Immature natural killer cell (primary cell): ENCODE measurements at regions not wholly inside any gene's neighbourhood (a gene's known extent, or its start where the extent isn't known, plus 50 kb on each side); places are given as distances from the start of the nearest gene placed in this dataset.
A peak's percentile ranks its signal among the peaks of the same experiment; 100 is the strongest.

Experiments
- DNase-seq, 3 donors: peaks; one replicate each; pipeline ENCODE4 v3.0.0; 2022; ENCODE audit warnings: mixed read lengths in 1 of 3
- H3K27ac Mint-ChIP-seq, 6 donors: one replicate each; pipeline ENCODE4 v1.8.0; 2020; ENCODE audit warnings: mixed read lengths in 6 of 6, mild to moderate bottlenecking in 5 of 6, inconsistent platforms in 4 of 6, moderate library complexity in 3 of 6
- H3K27me3 Mint-ChIP-seq, 3 donors: one replicate each; pipeline ENCODE4 v1.8.0; 2020 to 2021; ENCODE audit warnings: low read depth in 3 of 3, mild to moderate bottlenecking in 3 of 3, mixed read lengths in 3 of 3, moderate library complexity in 3 of 3, inconsistent platforms in 1 of 3
- H3K36me3 Mint-ChIP-seq, 3 donors: one replicate each; pipeline ENCODE4 v1.8.0; 2020; ENCODE audit warnings: mixed read lengths in 3 of 3, inconsistent platforms in 2 of 3, mild to moderate bottlenecking in 2 of 3
- H3K4me1 Mint-ChIP-seq, 2 donors: one replicate each; pipeline ENCODE4 v1.8.0; 2020; ENCODE audit warnings: inconsistent platforms in 2 of 2, mild to moderate bottlenecking in 2 of 2, mixed read lengths in 2 of 2, moderate library complexity in 1 of 2
- H3K4me3 Mint-ChIP-seq, 5 donors: one replicate each; pipeline ENCODE4 v1.8.0; 2020; ENCODE audit warnings: mild to moderate bottlenecking in 5 of 5, mixed read lengths in 5 of 5, inconsistent platforms in 3 of 5, moderate library complexity in 3 of 5
- H3K9me3 Mint-ChIP-seq, 6 donors: one replicate each; pipeline ENCODE4 v1.8.0; 2020; ENCODE audit warnings: mild to moderate bottlenecking in 6 of 6, mixed read lengths in 6 of 6, inconsistent platforms in 4 of 6, moderate library complexity in 3 of 6

GRCh38 chr10:83982812-83983211, 156.5 kb upstream of the GHITM start:
- H3K4me3 Mint-ChIP-seq = no peak overlapping the region
- peaks cover 0 to 2% (median 0%) of the 10 kb centered on the region in 6 donors for H3K9me3 Mint-ChIP-seq
- H3K36me3 Mint-ChIP-seq = no peaks in the 10 kb centered on the region
- H3K27me3 Mint-ChIP-seq = peaks cover 0 to 2% (median 0%) of the 10 kb centered on the region in 3 donors
- no peak overlapping the region for H3K27ac Mint-ChIP-seq
- DNase-seq = no peak
- H3K4me1 Mint-ChIP-seq = peaks cover 3 to 4% of the 10 kb centered on the region in 2 donors

GRCh38 chr10:83983578-83984255, 155.6 kb upstream of the GHITM start:
- Mint-ChIP-seq H3K4me3 (no peak overlapping the region), H3K4me1 (peaks cover 9 to 12% of the 10 kb centered on the region in 2 donors), H3K27me3 (peaks cover 0 to 2% (median 0%) of the 10 kb centered on the region in 3 donors), H3K27ac (no peak overlapping the region), H3K9me3 (peaks cover 0 to 2% (median 0%) of the 10 kb centered on the region in 6 donors), H3K36me3 (no peaks in the 10 kb centered on the region)
- DNase-seq = no peak

GRCh38 chr10:83984256-83984640, 155.1 kb upstream of the GHITM start:
- H3K9me3 Mint-ChIP-seq = peaks cover 0 to 2% (median 0%) of the 10 kb centered on the region in 6 donors
- H3K4me3 Mint-ChIP-seq = no peak overlapping the region
- peaks cover 10 to 17% of the 10 kb centered on the region in 2 donors for H3K4me1 Mint-ChIP-seq
- no peak overlapping the region for H3K27ac Mint-ChIP-seq
- H3K27me3 Mint-ChIP-seq = peaks cover 0 to 2% (median 0%) of the 10 kb centered on the region in 3 donors
- no peaks in the 10 kb centered on the region for H3K36me3 Mint-ChIP-seq
- DNase-seq = no peak

DNA sequence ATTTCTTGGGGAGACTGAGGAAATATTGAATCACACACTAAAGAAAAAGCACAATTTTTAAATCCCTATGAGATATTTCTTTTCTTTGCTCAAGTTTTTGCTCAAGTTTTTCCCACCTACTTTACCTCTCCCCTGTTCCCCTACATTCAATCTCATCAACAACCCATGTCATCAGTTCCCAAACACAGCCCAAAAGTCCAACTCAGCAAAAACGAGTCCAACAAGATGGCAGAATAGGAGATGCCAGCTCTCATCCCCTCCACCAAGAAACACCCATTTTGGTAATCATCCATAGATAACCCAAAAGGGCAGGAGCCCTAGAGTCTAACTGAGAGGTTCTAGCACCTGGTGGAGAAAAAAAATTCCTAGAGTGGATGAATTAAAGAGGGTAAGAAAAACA, 152.5 kb upstream of the GHITM start:
- H3K27ac Mint-ChIP-seq = no peak overlapping the region
- H3K4me1 Mint-ChIP-seq = peaks cover 20 to 22% of the 10 kb centered on the region in 2 donors
- H3K9me3 Mint-ChIP-seq = peaks cover 0 to 2% (median 0%) of the 10 kb centered on the region in 6 donors
- H3K36me3 Mint-ChIP-seq = no peaks in the 10 kb centered on the region
- peaks cover 4% of the 10 kb centered on the region in 3 donors for H3K27me3 Mint-ChIP-seq
- no peak for DNase-seq
- no peak overlapping the region for H3K4me3 Mint-ChIP-seq

DNA sequence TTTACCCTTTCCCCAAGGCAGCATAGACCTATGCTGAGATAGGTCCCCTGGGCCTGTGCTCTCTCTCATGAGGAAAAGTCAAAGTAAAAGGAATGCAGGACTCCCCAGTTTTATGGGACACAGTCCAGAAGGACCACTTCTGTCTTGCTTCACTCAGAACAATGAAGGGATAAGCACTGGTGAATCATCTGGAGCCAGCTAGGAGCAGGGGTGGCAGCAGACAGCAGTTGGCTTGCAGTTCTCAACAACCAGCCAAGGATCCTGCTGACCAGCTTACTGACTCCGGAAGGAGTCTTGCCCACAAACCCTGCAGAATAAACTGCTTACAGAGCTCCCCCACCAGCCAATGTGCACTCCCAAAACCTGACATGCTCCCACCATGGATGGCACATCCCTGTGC, 152.1 kb upstream of the GHITM start:
- H3K4me3 Mint-ChIP-seq = no peak overlapping the region
- DNase-seq = no peak
- H3K36me3 Mint-ChIP-seq = no peaks in the 10 kb centered on the region
- peak overlapping the region in 1 of 6 donors; percentile 13 for H3K27ac Mint-ChIP-seq
- peaks cover 4 to 8% (median 7%) of the 10 kb centered on the region in 3 donors for H3K27me3 Mint-ChIP-seq
- H3K9me3 Mint-ChIP-seq = peaks cover 0 to 2% (median 0%) of the 10 kb centered on the region in 6 donors
- H3K4me1 Mint-ChIP-seq = peaks cover 20 to 22% of the 10 kb centered on the region in 2 donors

DNA sequence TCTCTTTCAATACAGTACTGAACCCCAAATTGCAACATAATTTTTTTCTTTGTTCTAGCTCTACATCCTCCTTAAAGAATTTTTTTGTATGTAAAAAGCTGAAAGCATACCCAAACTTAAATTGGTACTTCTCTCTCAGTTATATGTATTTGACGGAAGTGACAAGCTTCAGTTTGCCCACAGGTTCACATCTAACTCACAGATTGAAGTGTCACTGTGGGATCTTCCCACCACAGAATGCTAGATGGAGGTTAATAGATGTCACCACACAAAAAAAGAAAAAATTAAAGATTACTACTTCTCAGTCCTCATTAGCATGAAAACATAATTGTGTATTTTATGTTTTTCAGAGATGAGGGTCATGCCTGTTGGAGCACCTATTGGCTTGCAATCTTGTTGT, 150.9 kb upstream of the GHITM start:
- no peak overlapping the region for H3K27ac Mint-ChIP-seq
- H3K27me3 Mint-ChIP-seq = peaks cover 4 to 8% (median 7%) of the 10 kb centered on the region in 3 donors
- peak in 2 of 3 donors; percentile 3 to 14 for DNase-seq
- peaks cover 0 to 2% (median 0%) of the 10 kb centered on the region in 6 donors for H3K9me3 Mint-ChIP-seq
- H3K4me3 Mint-ChIP-seq = peak overlapping the region in 1 of 5 donors; percentile 77
- H3K36me3 Mint-ChIP-seq = no peaks in the 10 kb centered on the region
- peaks cover 20 to 22% of the 10 kb centered on the region in 2 donors for H3K4me1 Mint-ChIP-seq

DNA sequence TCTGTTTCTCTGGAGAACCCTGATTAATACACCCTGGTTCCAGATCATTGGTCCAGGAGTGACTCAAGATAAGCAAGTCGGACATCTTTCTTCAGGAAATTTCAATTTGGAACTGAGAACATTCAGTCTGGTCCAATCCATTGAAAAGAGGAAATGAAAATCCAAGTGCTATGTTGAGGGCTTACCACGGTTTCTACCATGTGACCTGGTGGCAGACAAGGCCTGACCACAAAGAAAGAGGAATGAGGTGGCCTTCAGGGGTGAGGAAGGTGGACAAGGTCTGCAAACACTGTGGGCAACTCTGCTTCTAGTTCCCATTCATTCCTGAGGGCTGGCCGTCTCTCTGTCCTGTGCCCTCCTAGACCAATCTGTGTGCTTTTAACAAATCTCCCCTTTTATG, 149.2 kb upstream of the GHITM start:
- peaks cover 4 to 8% (median 7%) of the 10 kb centered on the region in 3 donors for H3K27me3 Mint-ChIP-seq
- peaks cover 20 to 22% of the 10 kb centered on the region in 2 donors for H3K4me1 Mint-ChIP-seq
- H3K36me3 Mint-ChIP-seq = no peaks in the 10 kb centered on the region
- no peak overlapping the region for H3K4me3 Mint-ChIP-seq
- H3K27ac Mint-ChIP-seq = no peak overlapping the region
- peak in 1 of 3 donors; percentile 2 for DNase-seq
- peaks cover 0 to 2% (median 0%) of the 10 kb centered on the region in 6 donors for H3K9me3 Mint-ChIP-seq

DNA sequence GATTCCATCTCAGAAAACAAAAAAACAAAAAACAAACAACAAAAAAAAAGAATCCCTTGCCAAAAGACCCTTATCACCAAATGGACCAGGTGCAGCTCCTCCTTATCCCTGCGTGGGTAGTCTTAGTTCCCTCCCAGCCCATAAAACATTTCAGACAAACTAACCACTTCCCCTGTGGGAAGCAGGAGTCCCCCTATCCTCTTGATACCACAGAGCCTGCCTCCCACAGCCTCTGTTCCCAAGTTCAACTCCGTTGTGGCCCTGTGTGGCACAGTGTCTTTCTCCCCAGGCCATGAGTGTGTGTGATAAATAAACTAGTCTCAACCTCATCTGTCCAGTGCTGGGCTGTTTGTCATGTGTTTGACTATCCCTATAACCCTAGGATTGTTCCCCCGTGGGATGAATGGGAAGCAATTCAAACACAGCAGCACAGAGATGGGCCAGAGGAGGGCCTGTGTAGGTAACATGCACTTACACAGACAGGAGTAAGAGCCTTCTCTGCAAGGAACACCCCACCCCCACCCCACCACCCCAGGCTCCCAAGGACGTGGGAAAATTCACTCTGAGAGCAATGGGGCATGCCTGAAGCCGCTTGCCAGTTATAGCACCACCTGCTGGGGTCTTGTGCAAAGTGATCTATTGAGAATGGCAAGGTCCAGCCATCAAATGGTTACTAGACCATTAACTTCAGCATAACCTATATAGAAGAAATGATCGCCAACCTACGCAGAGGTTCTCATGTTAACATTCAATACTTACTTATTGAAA, 147.1 kb upstream of the GHITM start:
- Mint-ChIP-seq H3K4me3 (no peak overlapping the region), H3K4me1 (peaks cover 22% of the 10 kb centered on the region in 2 donors), H3K27me3 (peaks cover 5 to 8% (median 5%) of the 10 kb centered on the region in 3 donors), H3K27ac (peak overlapping the region in 1 of 6 donors; percentile 13), H3K36me3 (no peaks in the 10 kb centered on the region), H3K9me3 (peaks cover 0 to 2% (median 0%) of the 10 kb centered on the region in 6 donors)
- no peak for DNase-seq

DNA sequence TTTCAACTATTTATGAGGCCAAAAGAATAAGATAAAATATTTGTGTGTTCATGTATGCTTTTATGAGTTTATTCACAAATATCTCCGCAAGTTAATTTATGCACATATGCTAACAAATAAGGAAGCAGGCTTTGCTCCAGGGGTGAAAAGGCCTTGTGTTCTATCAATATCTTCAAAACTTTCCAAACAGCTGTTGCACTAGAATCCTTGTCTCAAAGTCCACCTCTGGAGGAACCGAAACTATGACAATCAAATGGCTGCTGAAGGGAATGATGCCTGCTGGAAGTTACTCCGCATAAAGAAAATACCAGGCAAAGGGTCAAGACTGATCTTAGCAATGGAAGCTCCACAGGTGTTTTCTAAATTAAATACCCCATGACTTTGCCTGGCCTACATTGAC, 145.0 kb upstream of the GHITM start:
- peaks cover 0 to 2% (median 0%) of the 10 kb centered on the region in 6 donors for H3K9me3 Mint-ChIP-seq
- H3K27me3 Mint-ChIP-seq = peaks cover 5 to 8% (median 5%) of the 10 kb centered on the region in 3 donors
- H3K36me3 Mint-ChIP-seq = no peaks in the 10 kb centered on the region
- no peak for DNase-seq
- no peak overlapping the region for H3K4me3 Mint-ChIP-seq
- H3K27ac Mint-ChIP-seq = no peak overlapping the region
- H3K4me1 Mint-ChIP-seq = peaks cover 4 to 12% of the 10 kb centered on the region in 2 donors

- Mint-ChIP-seq H3K4me1 (peaks cover 0 to 2% of the 10 kb centered on the region in 2 donors), H3K4me3 (no peak overlapping the region), H3K27me3 (peaks cover 2 to 9% (median 3%) of the 10 kb centered on the region in 3 donors), H3K36me3 (no peaks in the 10 kb centered on the region), H3K9me3 (peaks cover 0 to 2% (median 0%) of the 10 kb centered on the region in 6 donors), H3K27ac (no peak overlapping the region)
- DNase-seq = no peak
Measured at GRCh38 chr10:83995738-83996331, 143.5 kb upstream of the GHITM start.

DNA sequence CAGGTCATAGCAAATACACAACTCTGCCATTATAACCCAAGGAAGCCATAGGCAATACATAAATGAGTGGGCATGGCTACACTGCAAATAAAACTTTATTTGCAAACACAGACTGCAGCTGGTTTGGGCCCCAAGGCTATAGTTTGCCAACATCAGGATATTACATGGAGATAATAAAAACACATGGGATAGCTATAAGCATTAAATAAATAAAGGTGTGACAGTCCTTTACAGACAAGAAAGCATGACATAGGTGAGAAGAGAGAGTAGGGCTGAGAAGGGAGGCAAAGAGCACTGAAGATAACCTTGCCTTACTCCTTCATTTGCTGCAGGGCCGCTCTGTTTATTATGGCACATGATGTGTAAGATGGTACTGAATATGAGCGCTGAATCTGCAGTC, 135.1 kb upstream of the GHITM start:
- H3K27me3 Mint-ChIP-seq = peaks cover 0 to 8% (median 3%) of the 10 kb centered on the region in 3 donors
- no peaks in the 10 kb centered on the region for H3K36me3 Mint-ChIP-seq
- H3K4me1 Mint-ChIP-seq = no peaks in the 10 kb centered on the region
- H3K27ac Mint-ChIP-seq = no peak overlapping the region
- DNase-seq = no peak
- H3K9me3 Mint-ChIP-seq = peaks cover 0 to 4% (median 0%) of the 10 kb centered on the region in 6 donors
- no peak overlapping the region for H3K4me3 Mint-ChIP-seq

GRCh38 chr10:84005403-84005802, 133.9 kb upstream of the GHITM start:
- H3K27me3 Mint-ChIP-seq = peaks cover 0 to 8% (median 3%) of the 10 kb centered on the region in 3 donors
- no peak overlapping the region for H3K4me3 Mint-ChIP-seq
- no peaks in the 10 kb centered on the region for H3K4me1 Mint-ChIP-seq
- no peak overlapping the region for H3K27ac Mint-ChIP-seq
- peaks cover 0 to 4% (median 0%) of the 10 kb centered on the region in 6 donors for H3K9me3 Mint-ChIP-seq
- no peaks in the 10 kb centered on the region for H3K36me3 Mint-ChIP-seq
- no peak for DNase-seq

DNA sequence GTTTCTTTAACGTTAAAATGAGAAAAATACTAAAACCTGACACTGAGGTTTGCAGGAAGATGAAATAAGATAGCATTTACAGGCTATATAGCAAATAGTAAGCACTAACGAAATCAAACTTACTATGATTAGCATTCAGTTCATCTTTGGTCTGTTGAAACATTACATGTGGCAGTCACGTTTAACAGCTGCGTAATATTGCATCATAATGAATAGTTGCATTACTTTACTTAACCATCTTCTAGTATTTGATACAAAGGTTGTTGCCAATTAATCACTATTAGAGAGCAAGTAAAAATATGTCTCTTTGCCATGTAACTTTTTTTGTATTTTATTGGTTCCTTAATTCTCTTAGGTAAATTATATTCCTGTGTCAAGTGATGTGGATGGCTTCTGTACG, 131.8 kb upstream of the GHITM start:
- no peaks in the 10 kb centered on the region for H3K36me3 Mint-ChIP-seq
- no peak overlapping the region for H3K27ac Mint-ChIP-seq
- peaks cover 0 to 4% (median 0%) of the 10 kb centered on the region in 6 donors for H3K9me3 Mint-ChIP-seq
- no peak overlapping the region for H3K4me3 Mint-ChIP-seq
- H3K27me3 Mint-ChIP-seq = peaks cover 0 to 5% (median 1%) of the 10 kb centered on the region in 3 donors
- H3K4me1 Mint-ChIP-seq = no peaks in the 10 kb centered on the region
- DNase-seq = no peak

DNA sequence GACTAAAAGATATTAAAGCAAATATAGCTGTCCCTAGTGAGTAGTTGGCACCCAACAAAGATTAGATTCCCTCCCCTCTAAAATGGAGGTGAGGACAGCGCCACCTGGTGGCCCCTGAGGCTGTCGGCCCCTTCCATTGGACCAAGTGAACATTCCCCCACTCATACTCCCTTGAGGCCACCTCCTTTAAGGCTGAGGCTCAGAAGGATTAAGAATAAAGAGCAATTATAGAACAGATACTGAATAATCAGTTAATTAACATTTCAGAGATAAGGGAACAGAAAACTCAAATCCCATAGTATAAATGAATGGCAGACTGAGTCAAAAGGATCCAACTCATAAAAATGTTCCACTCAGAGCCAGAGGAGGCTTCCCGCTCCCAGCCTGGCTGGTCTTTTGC, 130.4 kb upstream of the GHITM start:
- Mint-ChIP-seq H3K9me3 (peaks cover 0 to 4% (median 0%) of the 10 kb centered on the region in 6 donors), H3K27me3 (peaks cover 0 to 8% (median 0%) of the 10 kb centered on the region in 3 donors), H3K4me1 (peaks cover 0 to 6% of the 10 kb centered on the region in 2 donors), H3K27ac (no peak overlapping the region), H3K4me3 (no peak overlapping the region), H3K36me3 (no peaks in the 10 kb centered on the region)
- DNase-seq = peak in 1 of 3 donors; percentile 15
